PC-9 (cell line): ENCODE measurements at regions not wholly inside any gene's neighbourhood (a gene's known extent, or its start where the extent isn't known, plus 50 kb on each side); places are given as distances from the start of the nearest gene placed in this dataset.

Experiments
- CTCF ChIP-seq: fragments of 200-600 bp; sonication (generic); conservative IDR thresholded peaks from 2 replicates; pipeline ENCODE4 v1.6.1; 2017; ENCODE audit warnings: mixed run types, antibody characterized with exemption, mild to moderate bottlenecking, moderate library complexity
- EZH2 ChIP-seq: fragments of 200-600 bp; sonication (generic); IDR thresholded peaks from 2 replicates; pipeline ENCODE4 v1.8.0; 2017; ENCODE audit warnings: antibody characterized with exemption, low read depth

GRCh38 chr10:110358278-110358677, 53.6 kb upstream of the SMNDC1 start:
- TF ChIP-seq CTCF: no peak
- TF ChIP-seq EZH2: no peak
